HCT116 (cell line): ENCODE measurements at regions not wholly inside any gene's neighbourhood (a gene's known extent, or its start where the extent isn't known, plus 50 kb on each side); places are given as distances from the start of the nearest gene placed in this dataset.

Source experiments
- ATAC-seq: fragments of 200-7000 bp; cut with Tn5 transposase; 2 replicates; pipeline ENCODE4 v1.9.1; 2020; ENCODE audit warnings: mild to moderate bottlenecking, moderate library complexity
- BruUV-seq: library from RNA; stranded (reverse); fragments of 400-500 nt; replicated peaks from 2 replicates; lab custom pipeline; 2021; lab: Mats Ljungman, UMichigan
- CTCF ChIA-PET: fragments of 300-600 bp; sonication (Branson Sonifier 250); formaldehyde crosslinking; loops from one replicate; lab custom pipeline; 2021; ENCODE audit warnings: antibody characterized with exemption; lab: Charles Lee
- POLR2A ChIA-PET: fragments of 300-600, 350-600 bp; sonication (Branson Sonifier 250); formaldehyde crosslinking; loops from one replicate; lab custom pipeline; 2021; ENCODE audit warnings: antibody characterized with exemption; lab: Charles Lee
- RAD21 ChIA-PET, 2 experiments: fragments of 300-600 bp; sonication (Branson Sonifier 250); formaldehyde crosslinking; loops; one replicate each; lab custom pipeline; 2023; ENCODE audit warnings: low total read pairs in 2 of 2; ENCODE audit not compliant: uncharacterized antibody in 2 of 2, unreplicated experiment in 2 of 2, low non-redundant PET in 1 of 2; lab: Charles Lee
- DNase-seq: peaks from one replicate; pipeline ENCODE4 v3.0.0-alpha.2; 2010; ENCODE audit warnings: low read depth, low spot score
- H2AFZ ChIP-seq: fragments of 200-600 bp; shearing (Covaris generic), sonication (generic); 2 replicates; pipeline ENCODE4 v1.6.1; 2017; ENCODE audit warnings: low read depth, mixed run types, mixed read lengths, antibody characterized with exemption, low read length; ENCODE audit not compliant: poor library complexity, severe bottlenecking
- H3K27ac ChIP-seq: 2 replicates; pipeline ENCODE4 v1.5.1; 2012; ENCODE audit warnings: low read depth, low read length
- H3K27me3 ChIP-seq: fragments of 200-600 bp; sonication (generic); 2 replicates; pipeline ENCODE4 v1.6.1; 2016; ENCODE audit warnings: mixed run types, low read length, mixed read lengths; ENCODE audit not compliant: insufficient read depth
- H3K36me3 ChIP-seq, 2 experiments: fragments of 200-500 bp in 1 of 2; fragments of 200-600 bp in 1 of 2; sonication (Bioruptor generic) in 1 of 2; sonication (generic) in 1 of 2; 2 replicates each; pipeline versions ENCODE4 v1.5.1 to v1.6.1; 2014 to 2016; ENCODE audit warnings: low read length in 2 of 2, inconsistent platforms in 1 of 2, mixed read lengths in 1 of 2, mixed run types in 1 of 2; ENCODE audit not compliant: insufficient read depth in 2 of 2, control insufficient read depth in 1 of 2
- H3K4me1 ChIP-seq, 2 experiments: fragments of 200-600 bp in 1 of 2; sonication (generic) in 1 of 2; 2 replicates each; pipeline versions ENCODE4 v1.5.1 to v1.6.1; 2012 to 2017; ENCODE audit warnings: low read length in 2 of 2, inconsistent platforms in 1 of 2, mild to moderate bottlenecking in 1 of 2, mixed read lengths in 1 of 2, mixed run types in 1 of 2, moderate library complexity in 1 of 2; ENCODE audit not compliant: insufficient read depth in 2 of 2, control insufficient read depth in 1 of 2
- H3K4me2 ChIP-seq: fragments of 200-600 bp; sonication (generic); 2 replicates; pipeline ENCODE4 v1.6.1; 2017; ENCODE audit warnings: mixed run types, low read length, mixed read lengths
- H3K4me3 ChIP-seq, 2 experiments: fragments of 200-600 bp in 1 of 2; sonication (generic) in 1 of 2; replicated peaks in 1 of 2; 2 replicates each; pipeline ENCODE4 v1.5.1; 2011 to 2016; ENCODE audit warnings: low read length in 2 of 2, control low read depth in 1 of 2, low read depth in 1 of 2, mild to moderate bottlenecking in 1 of 2, mixed read lengths in 1 of 2, mixed run types in 1 of 2
- H3K79me2 ChIP-seq: fragments of 200-600 bp; sonication (generic); 2 replicates; pipeline ENCODE4 v1.6.1; 2017; ENCODE audit warnings: mild to moderate bottlenecking, mixed run types, low read length, moderate library complexity, mixed read lengths; ENCODE audit not compliant: insufficient read depth
- H3K9ac ChIP-seq: fragments of 200-600 bp; sonication (generic); 2 replicates; pipeline ENCODE4 v1.6.1; 2016; ENCODE audit warnings: low read length, mixed read lengths
- H3K9me2 ChIP-seq: fragments of 200-600 bp; sonication (generic), shearing (Covaris generic); 2 replicates; pipeline ENCODE4 v1.6.1; 2017; ENCODE audit warnings: mixed run types, mild to moderate bottlenecking, moderate library complexity; ENCODE audit not compliant: insufficient read depth
- H3K9me3 ChIP-seq, 2 experiments: fragments of 200-500 bp in 1 of 2; fragments of 200-600 bp in 1 of 2; sonication (Bioruptor generic) in 1 of 2; sonication (generic) in 1 of 2; 2 replicates each; pipeline ENCODE4 v1.6.1; 2014 to 2017; ENCODE audit warnings: low read length in 2 of 2, mixed read lengths in 2 of 2, inconsistent platforms in 1 of 2, low read depth in 1 of 2, mild to moderate bottlenecking in 1 of 2, mixed run types in 1 of 2, moderate library complexity in 1 of 2; ENCODE audit not compliant: control insufficient read depth in 1 of 2, insufficient read depth in 1 of 2
- H4K20me1 ChIP-seq: fragments of 200-600 bp; sonication (generic), shearing (Covaris generic); 2 replicates; pipeline ENCODE4 v1.6.1; 2017; ENCODE audit warnings: mixed run types, mild to moderate bottlenecking, moderate library complexity; ENCODE audit not compliant: insufficient read depth
- ATF3 ChIP-seq: IDR thresholded peaks from 2 replicates; pipeline ENCODE4 v1.6.1; 2012
- CBX3 ChIP-seq: IDR thresholded peaks from 2 replicates; pipeline ENCODE4 v1.6.1; 2012; ENCODE audit warnings: low read depth
- CEBPB ChIP-seq: IDR thresholded peaks from 2 replicates; pipeline ENCODE4 v1.6.1; 2012; ENCODE audit warnings: low read depth
- EGR1 ChIP-seq: IDR thresholded peaks from 2 replicates; pipeline ENCODE4 v1.6.1; 2012; ENCODE audit warnings: low read depth
- EZH2 ChIP-seq: fragments of 200-600 bp; sonication (generic); IDR thresholded peaks from 2 replicates; pipeline ENCODE4 v1.6.1; 2017; ENCODE audit warnings: antibody characterized with exemption, mixed run types
- EZH2phosphoT487 ChIP-seq: fragments of 200-600 bp; IDR thresholded peaks from 2 replicates; pipeline ENCODE4 v1.6.1; 2018; ENCODE audit warnings: antibody characterized with exemption, borderline replicate concordance
- FOSL1 ChIP-seq: IDR thresholded peaks from 2 replicates; pipeline ENCODE4 v1.6.1; 2012; ENCODE audit warnings: low read depth
- JUND ChIP-seq: IDR thresholded peaks from 2 replicates; pipeline ENCODE4 v1.6.1; 2012
- MAX ChIP-seq: IDR thresholded peaks from 2 replicates; pipeline ENCODE4 v1.6.1; 2012
- POLR2A ChIP-seq: IDR thresholded peaks from 2 replicates; pipeline ENCODE4 v1.7.0; 2011; ENCODE audit warnings: borderline replicate concordance; ENCODE audit not compliant: insufficient read depth, insufficient read length; ENCODE audit errors: extremely low read depth
- POLR2AphosphoS5 ChIP-seq: IDR thresholded peaks from 2 replicates; pipeline ENCODE4 v1.6.1; 2011; ENCODE audit warnings: mild to moderate bottlenecking, low read depth, low read length, moderate library complexity
- SP1 ChIP-seq: IDR thresholded peaks from 2 replicates; pipeline ENCODE4 v1.6.1; 2012; ENCODE audit warnings: low read depth
- SRF ChIP-seq: IDR thresholded peaks from 2 replicates; pipeline ENCODE4 v1.6.1; 2012; ENCODE audit warnings: low read depth
- TCF7L2 ChIP-seq: IDR thresholded peaks from 2 replicates; pipeline ENCODE4 v1.7.0; 2011; ENCODE audit warnings: borderline replicate concordance, inconsistent platforms; ENCODE audit not compliant: insufficient read depth, insufficient read length; ENCODE audit errors: extremely low read depth
- YY1 ChIP-seq: IDR thresholded peaks from 2 replicates; pipeline ENCODE4 v1.6.1; 2011; ENCODE audit warnings: low read length, low read depth, moderate library complexity, mild to moderate bottlenecking; ENCODE audit not compliant: insufficient replicate concordance; ENCODE audit errors: extremely low read depth
- ZBTB33 ChIP-seq: IDR thresholded peaks from 2 replicates; pipeline ENCODE4 v1.6.1; 2011; ENCODE audit warnings: mild to moderate bottlenecking, low read length, moderate library complexity; ENCODE audit not compliant: insufficient replicate concordance; ENCODE audit errors: extremely low read depth
- ZFX ChIP-seq: fragments of 450-650 bp; IDR thresholded peaks from 2 replicates; pipeline ENCODE4 v1.6.1; 2017
- ZNF274 ChIP-seq: fragments of 200-500 bp; sonication (Bioruptor generic); IDR thresholded peaks from 2 replicates; pipeline ENCODE4 v1.6.1; 2014; ENCODE audit warnings: mild to moderate bottlenecking, low read depth, low read length, inconsistent platforms
- intact Hi-C: fragments of 100-400 bp; cut with micrococcal nuclease; formaldehyde crosslinking; loops from 2 replicates; pipeline ENCODE4 v1.10.0; 2022

GRCh38 chr2:144215701-144216675, 303.9 kb downstream of the ZEB2 start:
- H3K4me2 ChIP-seq = no peak overlapping the region
- no peak for TF ChIP-seq ZNF274
- TF ChIP-seq TCF7L2 = no peak
- no peak for TF ChIP-seq POLR2A
- no peak for TF ChIP-seq CEBPB
- TF ChIP-seq JUND = no peak
- no peak for TF ChIP-seq POLR2AphosphoS5
- TF ChIP-seq YY1 = no peak
- TF ChIP-seq EZH2 = no peak
- no peak for TF ChIP-seq EZH2phosphoT487
- TF ChIP-seq ZFX = no peak
- TF ChIP-seq ZBTB33 = no peak
- no peak for TF ChIP-seq SRF
- no peak for TF ChIP-seq CBX3
- no peak for TF ChIP-seq ATF3
- no peak for TF ChIP-seq EGR1
- TF ChIP-seq SP1 = no peak
- no peak for TF ChIP-seq FOSL1
- no peak for TF ChIP-seq MAX
- no peaks in the 10 kb centered on the region for H3K4me1 ChIP-seq
- ChIA-PET RAD21 (no interaction called here), CTCF (no interaction called here), POLR2A (no interaction called here)
- H3K27me3 ChIP-seq = no peaks in the 10 kb centered on the region
- H4K20me1 ChIP-seq = no peaks in the 10 kb centered on the region
- H3K79me2 ChIP-seq = no peaks in the 10 kb centered on the region
- no peaks in the 10 kb centered on the region for H3K9me3 ChIP-seq
- no peaks in the 10 kb centered on the region for H3K9me2 ChIP-seq
- BruUV-seq = no TSS peak
- no peak overlapping the region for H3K9ac ChIP-seq
- no peaks in the 10 kb centered on the region for H3K36me3 ChIP-seq
- no peak overlapping the region for H3K27ac ChIP-seq
- ATAC-seq = no peak
- no peak overlapping the region for H2AFZ ChIP-seq
- no peak overlapping the region for H3K4me3 ChIP-seq
- no peak for DNase-seq
- intact Hi-C loops = no loop called here
